ENCODE measurements at regions not wholly inside any gene's neighbourhood (a gene's known extent, or its start where the extent isn't known, plus 50 kb on each side); places are given as distances from the start of the nearest gene placed in this dataset.

- DNase-seq: peak; percentile 27
Measured at GRCh38 chr1:37393173-37394120, 80.9 kb upstream of the ZC3H12A start.

- DNase-seq: no peak
Measured at GRCh38 chr1:37394574-37395464, 79.6 kb upstream of the ZC3H12A start.

GRCh38 chr1:37398096-37398495 lies 76.3 kb upstream of the ZC3H12A start:
- DNase-seq: no peak

GRCh38 chr1:37399205-37399604 lies 75.2 kb upstream of the ZC3H12A start:
- DNase-seq: no peak

GRCh38 chr1:37399830-37400464 lies 74.4 kb upstream of the ZC3H12A start:
- no peak for DNase-seq

- DNase-seq: no peak
Measured at GRCh38 chr1:37400466-37401225, 73.7 kb upstream of the ZC3H12A start.

GRCh38 chr1:37403166-37403565 lies 71.2 kb upstream of the ZC3H12A start:
- DNase-seq: no peak

GRCh38 chr1:37404711-37405110 lies 69.7 kb upstream of the ZC3H12A start:
- DNase-seq: no peak

GRCh38 chr1:37410105-37410504 lies 64.3 kb upstream of the ZC3H12A start:
- no peak for DNase-seq

- DNase-seq: no peak
Measured at GRCh38 chr1:37410815-37411214, 63.6 kb upstream of the ZC3H12A start.

- no peak for DNase-seq
Measured at GRCh38 chr1:37415611-37416244, 58.7 kb upstream of the ZC3H12A start.

GRCh38 chr1:37420456-37420855 lies 53.9 kb upstream of the ZC3H12A start:
- no peak for DNase-seq

- no peak for DNase-seq
Measured at GRCh38 chr1:37423810-37424209, 50.6 kb upstream of the ZC3H12A start.

GRCh38 chr1:37424523-37424922 lies 49.9 kb upstream of the ZC3H12A start:
- no peak for DNase-seq
